H1 (cell line): ENCODE measurements at regions not wholly inside any gene's neighbourhood (a gene's known extent, or its start where the extent isn't known, plus 50 kb on each side); places are given as distances from the start of the nearest gene placed in this dataset.

Experiments
- CHD7 ChIP-seq: fragments of 300-600 bp; sonication (generic); IDR thresholded peaks from 2 replicates; pipeline ENCODE4 v1.7.1; 2012; ENCODE audit warnings: low read length, moderate library complexity, mild to moderate bottlenecking, inconsistent platforms; ENCODE audit not compliant: insufficient replicate concordance
- E2F6 ChIP-seq: IDR thresholded peaks from 2 replicates; pipeline ENCODE4 v1.6.1; 2012; ENCODE audit warnings: inconsistent platforms
- GABPA ChIP-seq: IDR thresholded peaks from 2 replicates; pipeline ENCODE4 v1.6.1; 2011; ENCODE audit warnings: mild to moderate bottlenecking, low read length, moderate library complexity, borderline replicate concordance; ENCODE audit not compliant: insufficient read depth
- POLR2A ChIP-seq, 2 experiments: IDR thresholded peaks; 1 replicate in 1 of 2; 2 replicates in 1 of 2; pipeline ENCODE4 v1.6.1; 2011; ENCODE audit warnings: low read depth in 2 of 2, low read length in 2 of 2, mild to moderate bottlenecking in 2 of 2; ENCODE audit errors: control extremely low read depth in 1 of 2
- USF2 ChIP-seq: IDR thresholded peaks from 2 replicates; pipeline ENCODE4 v1.6.1; 2011; ENCODE audit warnings: low read length, improper control_type of control experiment

GRCh38 chr3:87624860-87625259 lies 348.5 kb upstream of the POU1F1 start (continued):
- TF ChIP-seq GABPA (no peak), CHD7 (no peak), USF2 (no peak), E2F6 (no peak), POLR2A (IDR thresholded peaks at IDR 0.05; ENCODE audit: control extremely low read depth in 1 of 2, low read depth in 2 of 2, low read length in 2 of 2) (no peak)
